Hypothalamus (tissue), 51 donors: ENCODE measurements at regions not wholly inside any gene's neighbourhood (a gene's known extent, or its start where the extent isn't known, plus 50 kb on each side); places are given as distances from the start of the nearest gene placed in this dataset.
A peak's percentile ranks its signal among the peaks of the same experiment; 100 is the strongest.

ENCODE experiments used
- DNase-seq, 51 donors: peaks; one replicate each; lab custom pipeline; 2025; lab: John Stamatoyannopoulos, UW

- DNase-seq = no peak
Measured at GRCh38 chr11:127412722-127413380, 412.3 kb upstream of the KIRREL3 start.

- DNase-seq = no peak
Measured at GRCh38 chr11:127412234-127412633, 411.7 kb upstream of the KIRREL3 start.

GRCh38 chr11:127411283-127411682 is 410.7 kb upstream of the KIRREL3 start:
- DNase-seq = no peak

- no peak for DNase-seq
Measured at GRCh38 chr11:127395034-127395433, 394.5 kb upstream of the KIRREL3 start.

GRCh38 chr11:127393460-127393997 is 393.0 kb upstream of the KIRREL3 start:
- DNase-seq = no peak

GRCh38 chr11:127392575-127392974 is 392.0 kb upstream of the KIRREL3 start:
- no peak for DNase-seq

GRCh38 chr11:127390465-127390864 is 389.9 kb upstream of the KIRREL3 start:
- no peak for DNase-seq

- DNase-seq = no peak
Measured at GRCh38 chr11:127385071-127385470, 384.5 kb upstream of the KIRREL3 start.

GRCh38 chr11:127383026-127383425 is 382.5 kb upstream of the KIRREL3 start:
- peak in 1 of 51 donors; percentile 4 for DNase-seq

- DNase-seq = no peak
Measured at GRCh38 chr11:127381247-127381646, 380.7 kb upstream of the KIRREL3 start.

GRCh38 chr11:127379686-127380085 is 379.1 kb upstream of the KIRREL3 start:
- no peak for DNase-seq

GRCh38 chr11:127376301-127376700 is 375.7 kb upstream of the KIRREL3 start:
- DNase-seq = no peak

GRCh38 chr11:127369356-127369755 is 368.8 kb upstream of the KIRREL3 start:
- no peak for DNase-seq

GRCh38 chr11:127362754-127363308 is 362.3 kb upstream of the KIRREL3 start:
- DNase-seq = no peak

GRCh38 chr11:127358160-127358559 is 357.6 kb upstream of the KIRREL3 start:
- no peak for DNase-seq

- DNase-seq = no peak
Measured at GRCh38 chr11:127350476-127350875, 349.9 kb upstream of the KIRREL3 start.

- DNase-seq = peak in 30 of 51 donors; percentile 1 to 50 (median 17)
Measured at GRCh38 chr11:127345819-127346459, 345.4 kb upstream of the KIRREL3 start.

GRCh38 chr11:127340438-127340837 is 339.9 kb upstream of the KIRREL3 start:
- DNase-seq = no peak

GRCh38 chr11:127339376-127339775 is 338.8 kb upstream of the KIRREL3 start:
- no peak for DNase-seq

- no peak for DNase-seq
Measured at GRCh38 chr11:127338380-127339259, 338.1 kb upstream of the KIRREL3 start.

- no peak for DNase-seq
Measured at GRCh38 chr11:127334466-127334865, 333.9 kb upstream of the KIRREL3 start.
